ENCODE measurements at regions not wholly inside any gene's neighbourhood (a gene's known extent, or its start where the extent isn't known, plus 50 kb on each side); places are given as distances from the start of the nearest gene placed in this dataset.

DNA sequence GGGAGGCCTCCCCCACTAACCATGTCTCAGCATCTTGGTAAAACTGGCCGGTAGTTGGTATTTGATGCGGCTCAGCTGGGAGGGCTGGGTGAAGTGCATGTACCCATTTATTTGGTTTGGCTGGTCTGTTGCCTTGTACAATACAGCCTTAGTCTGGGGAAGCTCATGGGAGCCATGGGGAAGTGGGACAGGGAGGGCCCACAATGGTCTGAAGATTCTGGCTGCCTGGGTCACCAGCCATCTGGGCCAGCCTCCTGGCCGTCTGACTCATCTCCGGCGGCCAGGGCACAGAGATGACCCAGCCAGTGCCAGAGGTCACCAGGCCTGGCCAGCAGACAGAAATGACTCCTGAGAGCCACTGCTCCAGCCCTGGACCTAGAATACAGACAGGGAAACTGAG is 51.6 kb upstream of the SMAD6 start:
- no peak overlapping the region for H3K27ac Mint-ChIP-seq (ENCODE audit: unreplicated experiment)

DNA sequence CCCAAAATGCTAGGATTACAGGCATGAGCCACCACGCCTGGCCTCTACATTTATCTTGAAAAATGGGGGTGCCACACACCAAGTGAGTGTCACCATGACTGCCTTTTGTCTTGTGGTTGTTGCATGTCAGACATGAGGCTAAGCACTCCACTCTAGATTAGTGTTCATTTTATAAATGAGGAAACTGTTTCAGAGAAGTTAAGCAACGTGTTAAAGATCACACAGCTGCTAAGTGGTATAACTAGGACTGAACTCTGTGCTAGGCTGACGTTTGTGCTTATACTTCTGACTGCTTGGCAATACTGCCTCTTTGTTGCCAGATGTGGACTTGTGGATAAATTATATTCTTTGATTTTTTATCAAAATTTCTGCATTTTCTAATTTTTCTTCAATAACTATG is 50.8 kb upstream of the SMAD6 start:
- Histone ChIP-seq H3K4me1 (ENCODE audit: insufficient read depth, low read length) (peaks cover 11% of the 10 kb centered on the region), H3K4me2 (ENCODE audit: low read length) (no peak overlapping the region), H4K20me1 (ENCODE audit: insufficient read depth, low read length) (no peaks in the 10 kb centered on the region), H3K27me3 (ENCODE audit: insufficient read depth, low read length) (no peaks in the 10 kb centered on the region), H3K9me3 (ENCODE audit: insufficient read depth, low read depth, low read length) (no peaks in the 10 kb centered on the region), H3K79me2 (ENCODE audit: insufficient read depth, low read length) (no peaks in the 10 kb centered on the region), H3K36me3 (ENCODE audit: insufficient read depth, low read length) (no peaks in the 10 kb centered on the region), H2AFZ (ENCODE audit: low read depth, low read length) (no peak overlapping the region), H3K27ac (ENCODE audit: low read depth, low read length) (no peak overlapping the region), H3K9ac (ENCODE audit: low read length) (no peak overlapping the region), H3K4me3 (ENCODE audit: insufficient read depth, low read depth, low read length) (no peak overlapping the region)
- Mint-ChIP-seq H3K9me3 (ENCODE audit: unreplicated experiment) (no peaks in the 10 kb centered on the region), H3K27ac (ENCODE audit: unreplicated experiment) (no peak overlapping the region), H3K27me3 (ENCODE audit: low read depth, unreplicated experiment) (peaks cover 44% of the 10 kb centered on the region), H3K4me1 (ENCODE audit: low read depth, unreplicated experiment) (peaks cover 7% of the 10 kb centered on the region), H3K36me3 (ENCODE audit: low read depth, unreplicated experiment) (peaks cover 2% of the 10 kb centered on the region), H3K4me3 (ENCODE audit: unreplicated experiment) (no peak overlapping the region)
- DNase-seq (ENCODE audit: low read depth) (no peak), FAIRE-seq (no peak)
- TF ChIP-seq, protein P1, sequence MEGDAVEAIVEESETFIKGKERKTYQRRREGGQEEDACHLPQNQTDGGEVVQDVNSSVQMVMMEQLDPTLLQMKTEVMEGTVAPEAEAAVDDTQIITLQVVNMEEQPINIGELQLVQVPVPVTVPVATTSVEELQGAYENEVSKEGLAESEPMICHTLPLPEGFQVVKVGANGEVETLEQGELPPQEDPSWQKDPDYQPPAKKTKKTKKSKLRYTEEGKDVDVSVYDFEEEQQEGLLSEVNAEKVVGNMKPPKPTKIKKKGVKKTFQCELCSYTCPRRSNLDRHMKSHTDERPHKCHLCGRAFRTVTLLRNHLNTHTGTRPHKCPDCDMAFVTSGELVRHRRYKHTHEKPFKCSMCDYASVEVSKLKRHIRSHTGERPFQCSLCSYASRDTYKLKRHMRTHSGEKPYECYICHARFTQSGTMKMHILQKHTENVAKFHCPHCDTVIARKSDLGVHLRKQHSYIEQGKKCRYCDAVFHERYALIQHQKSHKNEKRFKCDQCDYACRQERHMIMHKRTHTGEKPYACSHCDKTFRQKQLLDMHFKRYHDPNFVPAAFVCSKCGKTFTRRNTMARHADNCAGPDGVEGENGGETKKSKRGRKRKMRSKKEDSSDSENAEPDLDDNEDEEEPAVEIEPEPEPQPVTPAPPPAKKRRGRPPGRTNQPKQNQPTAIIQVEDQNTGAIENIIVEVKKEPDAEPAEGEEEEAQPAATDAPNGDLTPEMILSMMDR (IDR thresholded peaks at IDR 0.05; ENCODE audit: insufficient read depth, low read depth, low read length): no peak
- no peak for TF ChIP-seq EZH2 (IDR thresholded peaks at IDR 0.05; ENCODE audit: insufficient read depth, low read length)

More for the DNA sequence above, 51.6 kb upstream of the SMAD6 start:
- H3K9me3 ChIP-seq (ENCODE audit: insufficient read depth, low read depth, low read length): no peaks in the 10 kb centered on the region
- peaks cover 38% of the 10 kb centered on the region for H3K27me3 Mint-ChIP-seq (ENCODE audit: low read depth, unreplicated experiment)
- H3K36me3 ChIP-seq (ENCODE audit: insufficient read depth, low read length): no peaks in the 10 kb centered on the region
- FAIRE-seq (no peak), DNase-seq (ENCODE audit: low read depth) (no peak)
- no peak overlapping the region for H3K4me3 ChIP-seq (ENCODE audit: insufficient read depth, low read depth, low read length)
- H3K79me2 ChIP-seq (ENCODE audit: insufficient read depth, low read length): no peaks in the 10 kb centered on the region
- TF ChIP-seq, protein P1 (IDR thresholded peaks at IDR 0.05; ENCODE audit: insufficient read depth, low read depth, low read length): no peak
- no peak for TF ChIP-seq EZH2 (IDR thresholded peaks at IDR 0.05; ENCODE audit: insufficient read depth, low read length)
- H3K9ac ChIP-seq (ENCODE audit: low read length): no peak overlapping the region
- H4K20me1 ChIP-seq (ENCODE audit: insufficient read depth, low read length): no peaks in the 10 kb centered on the region
- H3K9me3 Mint-ChIP-seq (ENCODE audit: unreplicated experiment): no peaks in the 10 kb centered on the region
- peaks cover 2% of the 10 kb centered on the region for H3K36me3 Mint-ChIP-seq (ENCODE audit: low read depth, unreplicated experiment)
- peaks cover 14% of the 10 kb centered on the region for H3K4me1 ChIP-seq (ENCODE audit: insufficient read depth, low read length)
- no peak overlapping the region for H3K4me3 Mint-ChIP-seq (ENCODE audit: unreplicated experiment)
- no peak overlapping the region for H3K4me2 ChIP-seq (ENCODE audit: low read length)
- no peak overlapping the region for H3K27ac ChIP-seq (ENCODE audit: low read depth, low read length)
- H2AFZ ChIP-seq (ENCODE audit: low read depth, low read length): no peak overlapping the region
- H3K27me3 ChIP-seq (ENCODE audit: insufficient read depth, low read length): no peaks in the 10 kb centered on the region
- H3K4me1 Mint-ChIP-seq (ENCODE audit: low read depth, unreplicated experiment): peaks cover 7% of the 10 kb centered on the region

DNA sequence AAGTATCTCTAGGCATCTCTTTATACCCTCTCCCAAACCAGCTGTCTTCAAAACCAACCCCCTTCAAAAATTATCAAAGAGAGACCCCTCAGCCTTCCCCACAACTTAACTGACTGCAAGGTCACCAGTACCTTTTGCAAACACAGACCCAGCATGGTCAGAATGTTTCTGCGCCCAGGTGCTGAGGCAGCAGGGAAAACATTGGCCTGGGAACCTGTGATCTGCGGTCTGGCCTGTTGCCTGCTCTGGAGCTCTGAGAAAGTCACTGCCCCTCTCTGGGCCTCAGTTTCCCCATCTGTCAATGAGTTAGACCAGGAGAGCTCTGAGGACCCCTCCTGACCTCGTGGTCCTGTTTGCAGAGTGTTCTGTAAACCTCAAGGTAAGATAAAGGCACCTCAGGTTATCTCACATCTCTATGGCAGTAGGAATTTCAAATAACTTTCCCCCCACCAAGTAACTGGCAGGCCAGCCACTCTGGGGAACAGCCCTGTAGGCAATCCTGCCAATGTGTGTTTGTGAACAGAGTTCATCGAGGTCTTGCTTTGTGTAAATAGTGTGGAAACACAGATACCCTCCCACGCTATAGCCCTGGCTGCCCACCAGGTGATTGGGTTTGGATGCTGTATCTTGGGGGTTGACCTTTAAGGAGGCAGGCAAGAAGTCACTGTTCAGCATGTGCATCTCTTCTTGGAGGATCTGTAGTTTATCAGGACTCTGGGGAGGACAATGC is 50.0 kb upstream of the SMAD6 start:
- Mint-ChIP-seq H3K27ac (ENCODE audit: unreplicated experiment) (no peak overlapping the region), H3K9me3 (ENCODE audit: unreplicated experiment) (no peaks in the 10 kb centered on the region), H3K27me3 (ENCODE audit: low read depth, unreplicated experiment) (peaks cover 42% of the 10 kb centered on the region), H3K36me3 (ENCODE audit: low read depth, unreplicated experiment) (peaks cover 2% of the 10 kb centered on the region), H3K4me1 (ENCODE audit: low read depth, unreplicated experiment) (peaks cover 7% of the 10 kb centered on the region), H3K4me3 (ENCODE audit: unreplicated experiment) (no peak overlapping the region)
- Histone ChIP-seq H3K9ac (ENCODE audit: low read length) (no peak overlapping the region), H3K9me3 (ENCODE audit: insufficient read depth, low read depth, low read length) (no peaks in the 10 kb centered on the region), H3K4me2 (ENCODE audit: low read length) (no peak overlapping the region), H3K4me3 (ENCODE audit: insufficient read depth, low read depth, low read length) (no peak overlapping the region), H3K36me3 (ENCODE audit: insufficient read depth, low read length) (no peaks in the 10 kb centered on the region), H2AFZ (ENCODE audit: low read depth, low read length) (no peak overlapping the region), H3K27ac (ENCODE audit: low read depth, low read length) (no peak overlapping the region), H4K20me1 (ENCODE audit: insufficient read depth, low read length) (no peaks in the 10 kb centered on the region), H3K79me2 (ENCODE audit: insufficient read depth, low read length) (no peaks in the 10 kb centered on the region), H3K4me1 (ENCODE audit: insufficient read depth, low read length) (peaks cover 2% of the 10 kb centered on the region), H3K27me3 (ENCODE audit: insufficient read depth, low read length) (no peaks in the 10 kb centered on the region)
- no peak for TF ChIP-seq EZH2 (IDR thresholded peaks at IDR 0.05; ENCODE audit: insufficient read depth, low read length)
- TF ChIP-seq, protein P1 (IDR thresholded peaks at IDR 0.05; ENCODE audit: insufficient read depth, low read depth, low read length): no peak
- DNase-seq (ENCODE audit: low read depth) (no peak), FAIRE-seq (no peak)

Measured in astrocyte (in vitro differentiated cells and primary cell).